Activated CD8-positive, alpha-beta memory T cell treated with anti-CD3 and anti-CD28 coated beads for 48 hours (primary cell): ENCODE measurements at regions not wholly inside any gene's neighbourhood (a gene's known extent, or its start where the extent isn't known, plus 50 kb on each side); places are given as distances from the start of the nearest gene placed in this dataset.

ENCODE experiments used
- DNase-seq, 3 experiments: peaks; one replicate each; pipeline ENCODE4 v3.0.0-alpha.2; 2020; ENCODE audit warnings: low read depth in 2 of 3, low spot score in 2 of 3

DNA sequence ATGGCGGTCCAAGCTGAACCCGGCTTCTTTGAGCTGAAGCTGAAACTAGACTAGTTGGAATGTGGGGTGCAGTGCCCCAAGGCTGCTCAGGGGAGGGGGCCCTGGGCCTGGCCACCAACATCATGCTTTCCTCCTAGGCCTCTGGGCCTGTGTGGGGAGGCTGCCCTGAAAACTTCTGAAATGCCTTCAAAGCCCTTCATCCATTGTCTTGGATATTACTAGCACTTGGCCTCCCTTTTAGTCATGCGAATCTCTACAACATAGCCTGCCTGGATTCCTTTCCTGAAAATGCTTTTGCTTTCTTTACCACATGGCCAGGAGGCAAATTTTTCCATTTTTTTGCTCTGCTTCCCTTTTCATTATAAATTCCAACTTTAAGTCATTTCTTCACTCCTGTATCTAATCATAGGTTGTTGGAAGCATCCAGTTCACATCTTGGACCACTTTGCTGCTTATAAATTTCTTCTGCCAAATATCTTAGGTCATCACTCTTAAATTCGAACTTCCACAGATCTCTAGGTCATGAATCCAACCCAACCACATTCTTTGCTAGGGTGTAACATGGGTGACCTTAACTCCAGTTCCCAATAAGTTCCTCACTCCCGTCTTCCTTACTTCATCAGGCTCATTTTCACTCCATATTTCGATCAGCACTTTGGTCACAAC lies 103.4 kb downstream of the DDIT4L start:
- DNase-seq: no peak

DNA sequence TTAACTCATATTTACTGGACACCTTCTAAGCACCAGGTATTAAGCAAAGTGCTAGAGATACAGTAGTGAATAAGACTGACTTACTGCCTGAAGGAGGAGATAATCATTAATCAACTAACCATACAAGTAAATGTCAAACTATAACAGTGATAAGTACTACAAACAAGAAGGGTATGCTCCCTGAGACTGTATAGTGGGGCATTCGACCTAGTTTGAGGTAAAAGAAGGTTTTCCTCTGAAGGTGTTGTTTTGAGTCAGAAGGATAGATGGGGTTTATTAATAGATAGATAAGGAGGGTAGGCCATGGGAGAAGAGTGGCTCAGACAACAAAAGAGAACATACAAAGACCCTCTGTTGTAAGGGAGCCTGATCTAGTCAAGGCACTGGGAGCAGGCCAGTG lies 105.4 kb downstream of the DDIT4L start:
- DNase-seq: no peak

DNA sequence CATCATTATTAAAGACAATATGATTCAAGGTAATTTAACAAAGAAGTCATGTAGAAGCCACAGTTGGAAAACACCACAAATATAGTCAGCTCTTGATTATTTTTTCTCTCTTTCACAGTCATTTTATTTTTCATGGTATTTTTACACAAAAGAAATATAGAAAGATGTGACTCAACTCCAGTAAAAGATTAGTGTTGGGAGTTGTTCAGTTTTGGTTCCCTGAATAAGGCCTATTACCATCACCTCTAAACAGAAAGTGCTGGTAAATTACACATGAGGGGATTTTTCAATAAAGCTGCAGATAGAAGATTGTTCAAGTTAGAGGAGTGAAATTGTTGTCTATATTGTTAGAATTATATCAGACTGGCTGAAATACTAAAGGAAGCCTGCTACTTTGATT lies 107.0 kb downstream of the DDIT4L start:
- no peak for DNase-seq

DNA sequence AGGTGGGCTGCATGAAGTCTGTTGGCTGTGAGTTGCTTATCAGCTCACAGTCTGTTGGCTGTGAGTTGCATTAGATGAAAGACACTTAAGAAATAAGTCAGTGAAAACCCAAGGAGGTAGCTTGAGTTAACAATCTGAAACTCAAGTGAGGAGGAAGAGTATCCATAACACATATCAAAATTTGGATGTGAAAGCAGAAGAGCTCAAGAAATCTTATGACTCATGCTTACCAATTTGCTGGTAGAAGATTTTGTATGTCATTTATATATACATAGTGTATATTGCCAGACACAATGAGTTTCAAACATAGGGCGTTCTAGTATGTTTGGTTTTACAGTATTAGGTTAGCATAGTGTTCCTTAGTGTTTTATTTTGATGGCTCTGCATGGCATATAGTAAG lies 107.4 kb downstream of the DDIT4L start:
- DNase-seq: no peak

DNA sequence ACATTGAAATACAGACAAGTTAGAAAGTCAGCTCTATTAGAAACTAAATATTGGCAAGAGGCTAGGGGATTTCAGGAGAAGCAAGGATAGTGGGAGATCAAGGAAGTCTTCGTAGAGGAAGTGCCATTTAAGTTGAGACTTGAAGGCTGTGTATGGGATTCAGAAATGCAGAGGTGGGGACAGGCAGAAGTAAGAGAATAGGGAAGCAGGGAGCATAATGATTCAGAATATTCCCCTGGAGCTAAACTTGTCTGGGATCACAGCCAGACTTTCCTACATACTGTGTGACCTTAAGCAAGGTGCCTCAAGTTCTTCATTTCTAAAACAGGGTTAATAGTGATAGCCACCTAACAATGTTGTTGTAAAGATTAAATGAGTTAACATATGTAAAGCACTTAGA lies 108.8 kb downstream of the DDIT4L start:
- no peak for DNase-seq

DNA sequence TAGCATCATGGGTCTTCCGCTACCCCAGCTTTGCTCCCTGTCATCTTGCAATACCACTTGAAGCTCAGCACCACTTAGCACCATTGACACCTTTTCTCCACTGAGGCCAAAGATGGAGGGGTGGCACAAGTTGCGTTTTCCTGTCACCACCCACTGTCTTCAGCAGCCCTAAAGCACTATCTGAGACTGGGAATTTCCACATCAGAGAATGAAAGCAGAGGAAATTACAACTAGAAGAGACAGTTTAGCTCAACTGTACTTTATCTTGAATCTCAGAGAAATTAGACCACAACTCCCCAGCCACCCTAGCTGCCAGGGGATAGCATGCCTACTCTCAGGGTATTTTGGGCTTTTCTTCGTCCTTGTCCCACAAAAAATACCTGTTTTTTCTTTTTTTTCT lies 111.0 kb downstream of the DDIT4L start:
- DNase-seq: no peak

DNA sequence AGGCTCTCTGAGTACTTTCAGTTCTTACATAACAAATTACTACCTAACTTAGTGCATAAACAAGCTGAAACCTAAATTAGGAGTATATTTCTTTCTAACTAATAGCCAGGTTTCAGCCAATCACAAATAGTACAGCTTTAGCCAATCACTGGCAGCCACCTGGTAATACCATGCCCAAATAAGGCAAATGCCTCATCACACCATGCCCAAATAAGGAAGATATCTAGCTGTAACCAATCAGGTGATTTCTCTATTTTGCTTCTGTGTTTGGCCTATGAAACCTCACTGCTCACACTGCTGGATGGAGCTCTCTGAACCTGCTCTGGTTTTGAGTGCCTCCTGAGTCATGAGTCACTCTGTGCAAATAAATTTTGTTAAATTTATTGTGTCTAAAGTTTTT lies 113.5 kb downstream of the DDIT4L start:
- DNase-seq: no peak

DNA sequence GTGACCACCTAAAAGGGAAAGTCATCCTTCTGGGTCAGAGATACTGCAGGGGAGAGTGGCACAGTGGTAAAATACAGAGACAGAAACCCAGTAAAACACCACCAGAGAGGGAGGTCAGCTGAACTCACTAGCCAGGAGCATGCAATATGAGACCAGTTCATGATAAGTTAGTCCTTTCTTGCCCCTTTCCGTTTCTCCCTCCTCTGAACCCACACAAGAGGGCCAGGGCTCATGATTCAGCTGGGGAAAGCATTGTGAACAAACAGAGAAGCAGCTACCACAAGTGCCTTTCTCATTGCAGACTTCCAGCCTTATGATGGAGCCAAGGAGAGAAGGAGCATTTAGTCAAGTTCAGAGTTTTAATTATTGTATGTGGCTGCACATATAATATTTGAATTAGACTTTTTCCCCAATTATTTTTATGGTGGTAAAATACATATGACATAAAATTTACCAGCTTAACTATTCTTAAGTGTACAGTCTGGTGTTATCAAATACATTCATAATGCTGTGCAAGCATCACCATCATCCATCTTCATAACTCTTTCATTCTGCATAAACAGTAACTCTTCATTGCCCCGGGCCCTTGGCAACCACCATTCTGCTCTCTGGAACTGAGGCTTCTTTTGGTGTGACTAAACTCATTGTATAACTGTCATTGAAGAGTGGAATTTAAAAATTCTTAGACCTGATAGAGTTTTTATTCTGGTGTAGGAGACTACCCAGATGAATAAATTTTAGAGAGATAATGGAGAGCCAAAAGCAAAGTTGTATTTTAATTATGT lies 114.6 kb downstream of the DDIT4L start:
- DNase-seq: no peak

DNA sequence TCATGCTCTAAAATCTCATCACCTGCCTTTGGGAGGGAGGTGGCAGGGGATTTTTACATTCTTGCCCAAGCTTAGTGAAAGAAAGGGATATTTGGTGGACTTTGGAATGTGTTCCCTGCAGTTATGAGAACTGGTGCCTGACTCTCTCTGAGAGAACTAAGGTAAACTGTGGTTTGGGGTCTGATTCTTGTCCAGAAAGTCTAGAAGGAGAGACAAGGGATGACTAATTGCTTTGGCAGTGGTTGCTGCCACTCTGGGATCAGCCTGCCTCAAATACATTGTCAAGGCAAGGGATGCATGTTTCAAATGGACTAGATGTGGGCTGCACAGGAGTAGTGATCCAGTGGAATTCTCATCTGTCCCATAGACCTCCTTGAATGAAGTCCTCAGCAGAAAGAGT lies 115.2 kb downstream of the DDIT4L start:
- no peak for DNase-seq

DNA sequence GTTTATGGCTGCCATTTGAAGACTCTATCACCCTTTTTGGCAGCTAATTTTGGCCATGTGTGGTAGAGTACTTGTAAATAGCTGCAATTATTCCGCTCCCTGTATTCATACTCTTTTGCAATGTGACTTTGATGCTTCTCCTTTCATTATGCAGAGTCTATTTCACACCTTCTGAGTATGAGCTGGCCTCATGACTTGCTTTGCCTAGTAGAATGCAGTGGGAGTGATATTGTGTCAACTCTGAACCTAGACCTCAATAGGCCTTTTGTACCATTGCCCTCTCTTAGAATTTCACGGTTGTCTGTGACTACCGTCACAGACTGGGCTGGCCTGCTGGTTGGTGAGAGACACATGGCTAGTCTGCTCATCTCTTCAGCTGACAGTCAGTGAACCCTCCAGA lies 118.8 kb downstream of the DDIT4L start:
- DNase-seq: no peak

DNA sequence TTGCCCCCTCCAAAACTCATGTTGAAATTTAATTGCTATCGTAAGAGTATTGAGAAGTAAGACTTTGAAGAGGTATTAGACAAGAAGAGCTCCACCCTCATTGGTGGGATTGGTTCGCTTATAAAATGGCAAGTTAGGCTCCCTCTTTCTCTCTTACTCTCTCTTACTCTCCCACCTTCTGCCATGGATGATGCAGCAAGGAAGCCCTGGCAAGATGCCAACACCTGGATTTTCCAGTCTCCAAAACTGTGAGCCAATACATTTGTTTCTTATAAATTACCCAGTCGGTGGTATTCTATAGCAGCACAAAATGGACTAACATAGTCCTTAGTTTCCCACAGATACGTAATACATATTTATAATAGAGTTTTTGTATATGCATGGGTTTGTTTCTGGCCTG lies 119.4 kb downstream of the DDIT4L start:
- no peak for DNase-seq

DNA sequence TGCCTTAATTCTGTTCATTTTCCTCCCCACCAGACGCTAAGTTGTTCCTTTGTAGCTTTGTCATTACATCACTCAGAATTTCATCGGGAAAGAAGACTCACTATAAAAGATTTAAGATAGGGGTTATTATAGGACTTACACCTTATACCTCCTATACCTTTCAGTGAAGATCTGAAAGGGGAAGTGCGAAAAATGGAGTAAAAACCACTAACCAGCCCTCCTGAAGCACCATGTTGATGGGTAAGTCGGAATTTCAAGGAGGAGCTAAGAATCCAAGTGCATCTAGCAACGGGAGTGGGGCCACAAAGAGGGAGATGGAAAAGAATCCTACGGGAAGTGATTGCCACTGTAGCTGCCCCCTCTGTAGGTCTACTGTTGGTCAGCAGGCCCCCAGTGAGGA lies 119.1 kb upstream of the H2AZ1 start:
- DNase-seq: no peak

DNA sequence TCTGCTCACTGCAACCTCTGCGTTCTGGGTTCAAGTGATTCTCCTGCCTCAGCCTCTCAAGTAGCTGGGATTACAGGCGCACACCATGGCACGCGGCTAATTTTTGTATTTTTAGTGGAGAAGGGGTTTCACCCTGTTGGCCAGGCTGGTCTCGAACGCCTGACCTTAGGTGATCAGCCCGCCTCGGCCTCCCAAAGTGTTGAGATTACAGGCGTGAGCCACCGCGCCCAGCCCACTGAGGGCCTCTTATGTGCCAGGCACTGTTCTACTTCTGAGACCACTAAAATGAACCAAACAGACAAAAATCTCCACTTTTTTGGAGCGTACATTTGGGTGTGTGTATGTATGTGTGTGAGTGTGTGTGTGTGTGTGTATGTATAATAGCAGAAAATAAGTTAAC lies 117.2 kb upstream of the H2AZ1 start:
- no peak for DNase-seq

DNA sequence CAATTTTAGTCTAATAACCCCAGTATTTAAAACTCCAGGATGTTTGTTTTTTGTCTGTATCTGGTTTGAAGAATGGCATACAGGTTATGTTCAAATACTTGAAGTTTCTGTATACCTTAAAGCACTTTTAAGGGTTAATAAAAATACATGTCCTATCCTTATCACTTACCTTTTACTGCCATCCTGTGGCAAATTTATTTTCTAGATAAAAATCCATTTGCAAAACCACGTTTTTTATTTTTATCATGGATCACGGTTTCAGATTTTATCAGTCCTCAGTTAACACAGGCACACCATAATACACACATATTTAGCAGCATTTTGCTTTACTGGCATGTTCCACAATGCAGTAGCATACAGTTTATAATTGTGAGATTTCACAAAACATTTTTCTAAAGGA lies 113.3 kb upstream of the H2AZ1 start:
- DNase-seq: no peak

DNA sequence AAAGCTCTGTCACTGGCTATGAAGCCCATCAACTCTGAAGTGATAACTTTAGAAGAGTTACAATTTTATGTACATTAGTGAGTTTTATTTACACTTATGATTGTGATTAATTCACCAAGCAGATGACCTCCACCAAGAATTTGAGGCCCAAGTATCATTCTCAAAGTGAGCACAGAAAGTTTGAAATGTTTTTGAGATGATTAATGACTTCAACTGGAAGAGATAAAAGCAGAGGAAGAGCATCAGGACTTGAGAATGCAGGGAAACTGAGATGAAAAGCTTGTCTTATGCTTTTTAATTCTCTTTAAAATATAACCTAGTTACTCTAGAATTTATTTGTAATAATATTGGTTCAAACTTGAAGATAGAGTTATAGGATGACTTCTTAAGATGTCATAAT lies 112.8 kb upstream of the H2AZ1 start:
- DNase-seq: no peak

DNA sequence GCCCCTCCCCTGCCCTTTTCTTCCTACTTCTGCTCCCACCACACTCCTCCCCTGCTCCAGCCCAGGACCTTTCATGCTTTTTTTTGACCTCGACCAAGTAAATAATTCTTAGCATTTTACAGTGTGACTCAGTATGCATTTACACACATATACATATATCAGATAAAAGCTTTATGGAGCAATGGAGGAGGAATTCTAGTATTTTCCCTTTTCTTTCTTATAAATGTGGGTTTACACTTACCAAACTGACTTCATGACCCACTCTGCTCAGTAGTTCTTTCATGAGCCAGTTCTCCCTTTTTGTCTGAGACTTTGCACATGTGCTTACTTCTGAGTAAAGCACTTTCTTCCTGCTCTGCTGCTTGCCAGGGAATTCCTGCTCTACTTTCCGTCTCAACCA lies 111.8 kb upstream of the H2AZ1 start:
- DNase-seq: no peak

DNA sequence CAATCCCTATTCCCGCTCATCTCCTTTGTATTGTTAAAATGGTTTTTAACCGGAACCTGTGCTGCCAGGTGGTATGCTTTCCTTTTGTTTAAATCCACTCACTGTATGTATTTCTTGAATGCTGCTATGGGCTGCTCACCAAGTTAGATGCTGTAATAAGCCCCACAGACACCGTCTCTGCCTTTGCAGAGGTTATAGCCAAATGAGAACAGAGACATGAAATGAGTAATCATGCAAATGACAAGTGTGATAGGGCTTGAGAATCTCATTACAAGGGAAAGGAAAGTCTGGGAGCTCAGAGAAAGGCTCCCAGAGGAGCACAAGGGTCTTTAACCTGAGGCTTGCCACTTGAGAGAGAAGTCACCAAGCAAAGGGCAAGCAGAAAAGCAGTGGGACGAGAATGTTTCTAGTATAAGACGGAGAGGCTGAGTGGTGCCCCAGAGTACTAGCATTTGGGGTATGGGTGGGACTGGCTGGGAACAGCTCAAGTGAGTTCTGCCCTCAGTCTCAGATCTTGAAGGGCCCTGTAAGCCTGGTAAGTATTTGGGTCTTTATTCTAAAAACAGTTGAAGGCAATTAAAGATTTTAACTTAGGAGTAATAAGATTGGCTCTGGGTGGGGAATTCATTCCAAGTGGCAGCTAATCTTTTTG lies 110.8 kb upstream of the H2AZ1 start:
- DNase-seq: no peak

DNA sequence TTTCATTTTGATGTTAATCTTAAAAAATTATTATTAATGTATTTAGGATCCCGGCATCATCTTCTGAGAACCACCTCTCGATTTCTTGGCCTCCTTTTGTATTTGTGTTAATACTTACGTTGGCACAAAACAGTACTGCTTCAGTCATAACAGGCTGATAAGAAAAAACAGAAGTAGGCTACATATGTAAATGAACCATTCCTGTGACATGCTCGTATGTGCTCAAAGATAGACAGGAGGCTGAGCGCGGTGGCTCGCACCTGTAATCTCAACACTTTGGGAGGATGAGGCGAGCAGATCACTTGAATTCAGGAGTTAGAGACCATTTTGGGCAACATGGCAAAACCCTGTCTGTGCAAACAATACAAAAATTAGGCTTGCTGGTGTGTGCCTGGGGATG lies 109.4 kb upstream of the H2AZ1 start:
- no peak for DNase-seq

DNA sequence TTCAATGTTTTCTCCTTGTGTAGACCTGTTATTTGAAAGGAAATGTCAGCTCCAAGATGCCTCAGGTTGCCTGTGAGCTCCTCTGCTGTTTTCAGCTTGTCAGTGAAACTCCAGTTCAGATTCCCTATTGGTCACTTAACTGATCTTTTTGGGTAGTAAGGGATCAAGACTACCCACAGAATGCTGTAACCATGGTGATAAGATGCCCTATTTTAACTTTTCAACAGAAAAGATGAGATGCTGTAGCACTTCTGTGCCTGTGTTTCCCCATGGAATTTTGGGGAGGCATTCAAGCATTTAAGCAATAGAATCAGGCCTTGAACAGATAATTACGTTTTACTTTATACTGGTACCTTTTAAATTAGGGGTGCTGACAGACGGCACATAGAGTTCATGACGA lies 106.6 kb upstream of the H2AZ1 start:
- DNase-seq: no peak

DNA sequence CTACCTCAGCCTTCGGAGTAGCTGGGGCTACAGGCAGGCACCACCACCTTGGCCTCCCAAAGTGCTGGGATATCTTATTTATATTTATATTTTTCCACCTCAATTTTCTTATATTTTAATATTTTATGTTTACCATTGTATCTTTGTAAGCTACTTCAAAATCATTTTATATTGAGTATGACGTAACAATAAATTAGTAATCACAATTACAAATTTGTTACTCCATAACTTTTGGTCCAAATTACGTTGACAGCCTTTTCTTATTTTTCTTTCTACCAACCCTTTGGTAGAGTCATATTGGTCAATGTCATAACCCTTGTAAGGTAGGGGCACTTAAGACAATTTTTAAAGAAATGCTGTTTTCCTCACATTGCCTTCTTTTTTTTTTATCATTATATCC lies 104.0 kb upstream of the H2AZ1 start:
- DNase-seq: no peak

DNA sequence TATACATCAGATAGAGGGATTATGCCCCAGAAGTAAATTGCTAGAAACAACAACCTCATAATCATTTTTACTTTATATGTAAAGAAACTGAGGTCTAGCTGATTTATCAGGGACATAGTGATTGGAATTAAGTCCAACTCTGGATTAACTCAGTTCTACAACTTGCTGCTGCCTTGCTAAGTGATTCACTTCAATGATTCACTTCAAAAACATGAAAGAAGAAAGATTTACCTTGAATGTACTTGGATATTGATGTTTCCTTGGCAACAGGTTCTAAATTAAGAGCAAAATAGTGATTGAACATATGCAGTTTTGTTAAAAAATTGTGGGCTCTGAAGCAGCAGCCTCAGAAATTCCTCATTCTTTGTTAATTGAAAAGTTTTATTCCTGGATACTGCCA lies 99.8 kb upstream of the H2AZ1 start:
- no peak for DNase-seq

DNA sequence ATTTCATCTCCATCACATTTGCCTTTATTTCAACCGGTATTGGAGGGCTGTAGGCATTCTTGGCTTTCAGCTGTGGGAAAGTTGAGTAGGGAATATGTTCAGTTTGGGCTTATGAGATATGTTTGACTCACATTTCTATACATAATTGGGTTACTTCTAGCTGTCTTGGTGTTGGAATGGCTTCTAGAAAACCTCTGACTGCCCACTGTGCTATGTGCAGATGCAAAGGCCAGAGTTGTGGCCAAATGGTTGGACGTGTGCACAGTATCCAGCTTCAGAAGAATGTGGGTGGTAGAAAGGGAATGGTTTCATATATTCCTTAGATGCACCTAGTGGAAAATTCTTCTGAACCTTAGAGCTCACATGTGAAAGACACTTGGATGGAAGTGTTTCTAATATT lies 92.6 kb upstream of the H2AZ1 start:
- no peak for DNase-seq

DNA sequence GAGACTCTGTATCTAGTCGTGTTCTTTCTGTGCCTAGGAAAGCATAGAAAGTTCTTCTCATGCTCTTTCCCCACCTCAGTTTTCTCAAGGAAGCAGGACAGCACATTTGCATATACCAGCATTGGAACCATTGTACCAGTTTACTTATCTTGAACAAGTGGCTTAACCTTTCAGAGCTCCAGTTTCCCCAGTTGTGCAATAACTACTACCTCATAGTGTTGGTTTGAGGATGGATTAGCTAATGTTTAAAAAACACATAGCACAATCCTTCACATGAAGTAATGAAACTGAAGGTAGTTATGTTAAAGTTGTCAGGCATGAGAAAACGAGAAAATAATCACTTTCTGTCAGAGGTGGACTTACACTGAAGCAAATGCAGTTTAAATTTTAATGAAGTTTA lies 92.2 kb upstream of the H2AZ1 start:
- no peak for DNase-seq
